AG10803 (cell line): ENCODE measurements at regions not wholly inside any gene's neighbourhood (a gene's known extent, or its start where the extent isn't known, plus 50 kb on each side); places are given as distances from the start of the nearest gene placed in this dataset.
"Not testable (repeated sequence)": the region's sequence is repeated elsewhere in the genome, so short reads cannot be mapped to it uniquely, and the experiment has no call there.

Experiments
- DNase-seq: peaks from one replicate; pipeline ENCODE4 v3.0.0; 2010; ENCODE audit warnings: low read depth
- H3K4me3 ChIP-seq: 2 replicates; pipeline ENCODE4 v1.5.1; 2011; ENCODE audit warnings: mild to moderate bottlenecking, low read length, control low read depth
- CTCF ChIP-seq: conservative IDR thresholded peaks from 2 replicates; pipeline ENCODE4 v1.5.1; 2011; ENCODE audit warnings: mild to moderate bottlenecking, low read length, control low read depth, inconsistent platforms

GRCh38 chr9:15007698-15008097 is 97.5 kb upstream of the FREM1 start:
- H3K4me3 ChIP-seq: no peak overlapping the region

GRCh38 chr9:14994738-14995137 is 84.5 kb upstream of the FREM1 start:
- DNase-seq: no peak
- TF ChIP-seq CTCF: no peak
- H3K4me3 ChIP-seq: no peak overlapping the region

More at GRCh38 chr9:15007698-15008097, 97.5 kb upstream of the FREM1 start:
- no peak for DNase-seq
- no peak for TF ChIP-seq CTCF

- no peak for DNase-seq
- no peak for TF ChIP-seq CTCF
- peak overlapping the region; percentile 78 for H3K4me3 ChIP-seq
Measured at GRCh38 chr9:14993901-14994554, 83.8 kb upstream of the FREM1 start.

- peak overlapping the region; percentile 78 for H3K4me3 ChIP-seq
- peak; percentile 84 for DNase-seq
- TF ChIP-seq CTCF: no peak
Measured at GRCh38 chr9:14993061-14993800, 83.0 kb upstream of the FREM1 start.

GRCh38 chr9:14992516-14992915 is 82.3 kb upstream of the FREM1 start:
- no peak for TF ChIP-seq CTCF
- DNase-seq: peak; percentile 7
- peak overlapping the region; percentile 78 for H3K4me3 ChIP-seq

GRCh38 chr9:14992081-14992480 is 81.9 kb upstream of the FREM1 start:
- no peak for TF ChIP-seq CTCF
- peak; percentile 37 for DNase-seq
- peak overlapping the region; percentile 78 for H3K4me3 ChIP-seq

GRCh38 chr9:14990647-14991046 is 80.4 kb upstream of the FREM1 start:
- not testable (repeated sequence) for H3K4me3 ChIP-seq, DNase-seq
